GM23248 (cell line): ENCODE measurements at regions not wholly inside any gene's neighbourhood (a gene's known extent, or its start where the extent isn't known, plus 50 kb on each side); places are given as distances from the start of the nearest gene placed in this dataset.

Source experiments
- DNase-seq: peaks from one replicate; pipeline ENCODE4 v3.0.0-alpha.2; 2015
- H2AFZ ChIP-seq: fragments of 200-600 bp; sonication (generic); 2 replicates; pipeline ENCODE4 v1.6.1; 2016; ENCODE audit warnings: antibody characterized with exemption
- H3F3A ChIP-seq: fragments of 200-600 bp; sonication (generic); 2 replicates; pipeline ENCODE4 v1.6.1; 2016; ENCODE audit warnings: mild to moderate bottlenecking, antibody characterized with exemption, mixed run types; ENCODE audit not compliant: insufficient read depth
- H3K27ac ChIP-seq: fragments of 200-600 bp; sonication (generic); 2 replicates; pipeline ENCODE4 v1.5.1; 2016; ENCODE audit warnings: mild to moderate bottlenecking
- H3K27me3 ChIP-seq: fragments of 200-600 bp; sonication (generic); replicated peaks from 2 replicates; pipeline ENCODE4 v1.6.1; 2016; ENCODE audit warnings: mild to moderate bottlenecking; ENCODE audit not compliant: insufficient read depth
- H3K36me3 ChIP-seq: fragments of 200-600 bp; sonication (generic); 2 replicates; pipeline ENCODE4 v1.6.1; 2016; ENCODE audit warnings: low read depth, mild to moderate bottlenecking
- H3K4me1 ChIP-seq: fragments of 200-600 bp; sonication (generic); 2 replicates; pipeline ENCODE4 v1.6.1; 2016; ENCODE audit warnings: mild to moderate bottlenecking; ENCODE audit not compliant: insufficient read depth
- H3K4me2 ChIP-seq: fragments of 200-600 bp; sonication (generic); one replicate; pipeline ENCODE4 v1.6.1; 2016; ENCODE audit warnings: mild to moderate bottlenecking; ENCODE audit not compliant: unreplicated experiment
- H3K4me3 ChIP-seq: fragments of 200-600 bp; sonication (generic); 2 replicates; pipeline ENCODE4 v1.5.1; 2016; ENCODE audit warnings: mild to moderate bottlenecking
- H3K79me2 ChIP-seq: fragments of 200-600 bp; sonication (generic); 2 replicates; pipeline ENCODE4 v1.6.1; 2016; ENCODE audit warnings: mild to moderate bottlenecking; ENCODE audit not compliant: insufficient read depth
- H3K9ac ChIP-seq: fragments of 200-600 bp; sonication (generic); 2 replicates; pipeline ENCODE4 v1.6.1; 2016; ENCODE audit warnings: mild to moderate bottlenecking
- H3K9me2 ChIP-seq: fragments of 200-600 bp; sonication (generic); 2 replicates; pipeline ENCODE4 v1.6.1; 2016; ENCODE audit warnings: mixed run types, mild to moderate bottlenecking, moderate library complexity; ENCODE audit not compliant: insufficient read depth
- H3K9me3 ChIP-seq: fragments of 200-600 bp; sonication (generic); one replicate; pipeline ENCODE4 v1.6.1; 2017; ENCODE audit warnings: low read depth
- H4K20me1 ChIP-seq: fragments of 200-600 bp; sonication (generic); 2 replicates; pipeline ENCODE4 v1.6.0; 2016; ENCODE audit not compliant: insufficient read depth
- EZH2 ChIP-seq: fragments of 200-600 bp; sonication (generic); IDR thresholded peaks from 2 replicates; pipeline ENCODE4 v1.6.1; 2018; ENCODE audit warnings: antibody characterized with exemption, mild to moderate bottlenecking; ENCODE audit not compliant: insufficient read depth, poor library complexity, severe bottlenecking
- EZH2phosphoT487 ChIP-seq: fragments of 200-600 bp; sonication (generic); IDR thresholded peaks from 2 replicates; pipeline ENCODE4 v1.6.1; 2018; ENCODE audit warnings: antibody characterized with exemption, moderate library complexity, mild to moderate bottlenecking, low read depth; ENCODE audit not compliant: insufficient read depth
- WGBS, 2 experiments: methylation state at CpG; one replicate each; pipeline ENCODE4 v1.1.6; 2015 to 2017; ENCODE audit warnings: low lambda C conversion rate in 2 of 2, low coverage in 1 of 2; ENCODE audit errors: missing lambda C conversion rate in 2 of 2; 5-methylcytosine and 5-hydroxymethylcytosine counted together
- in situ Hi-C: fragments of 300-500 bp; cut with MboI; formaldehyde crosslinking; loops from 2 replicates; pipeline ENCODE4 v1.15.0; 2020

DNA sequence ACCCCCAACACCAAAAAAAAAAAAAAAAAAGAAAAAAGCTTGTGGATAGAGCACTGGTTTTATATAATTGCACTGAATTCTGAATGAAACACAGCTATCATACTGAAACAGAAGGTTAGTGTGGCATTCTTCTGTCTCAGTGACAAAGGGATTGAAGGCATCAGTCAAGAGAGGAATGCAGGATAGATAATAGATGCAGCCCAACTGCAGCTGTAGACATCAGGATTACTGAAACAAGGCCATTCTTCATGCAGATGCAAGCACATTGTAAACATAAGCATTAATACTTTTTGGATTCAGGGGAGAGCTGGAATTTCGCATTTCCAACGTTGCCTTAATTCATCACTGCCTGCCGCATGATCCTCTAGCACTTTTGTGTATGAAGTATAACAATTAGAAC is 897.4 kb upstream of the KLHL29 start:
- TF ChIP-seq EZH2 (no peak), EZH2phosphoT487 (no peak)
- Histone ChIP-seq H3K4me1 (no peaks in the 10 kb centered on the region), H3K27ac (no peak overlapping the region), H3K79me2 (no peaks in the 10 kb centered on the region), H3K4me3 (no peak overlapping the region), H3K27me3 (no peaks in the 10 kb centered on the region), H3K9me3 (no peaks in the 10 kb centered on the region), H3K4me2 (no peak overlapping the region), H3K36me3 (no peaks in the 10 kb centered on the region), H3K9ac (no peak overlapping the region), H4K20me1 (no peaks in the 10 kb centered on the region), H3F3A (no peaks in the 10 kb centered on the region), H2AFZ (no peak overlapping the region), H3K9me2 (no peaks in the 10 kb centered on the region)
- DNase-seq = no peak
- in situ Hi-C loops = no loop called here
- WGBS, 2 experiments = 25 to 36% methylated on average over 3 of the region's 3 CpGs

DNA sequence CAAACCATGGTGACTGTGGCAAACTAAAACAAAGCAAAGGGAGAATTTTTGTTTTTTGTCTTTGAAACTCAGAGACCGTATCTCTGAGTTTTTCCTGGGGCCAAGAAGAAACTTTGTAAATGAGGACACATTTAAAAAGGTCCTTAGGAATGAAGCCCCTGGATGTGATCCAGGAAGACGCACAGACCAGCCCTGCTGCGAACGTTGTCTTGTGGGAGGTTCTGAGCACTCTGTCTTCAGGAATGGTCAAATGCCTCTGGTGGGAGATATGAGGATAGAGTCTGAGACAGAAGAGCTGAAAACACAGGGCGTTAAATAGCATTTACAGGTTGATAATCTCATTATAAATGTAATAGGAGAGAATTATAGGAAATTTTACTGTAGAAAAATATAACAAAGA is 893.5 kb upstream of the KLHL29 start:
- Histone ChIP-seq H3K4me2 (no peak overlapping the region), H3K79me2 (no peaks in the 10 kb centered on the region), H3K27me3 (no peaks in the 10 kb centered on the region), H3K27ac (no peak overlapping the region), H3K4me1 (no peaks in the 10 kb centered on the region), H2AFZ (no peak overlapping the region), H4K20me1 (no peaks in the 10 kb centered on the region), H3K4me3 (no peak overlapping the region), H3K9me2 (no peaks in the 10 kb centered on the region), H3K9me3 (no peaks in the 10 kb centered on the region), H3F3A (no peaks in the 10 kb centered on the region), H3K36me3 (no peaks in the 10 kb centered on the region), H3K9ac (no peak overlapping the region)
- no peak for DNase-seq
- TF ChIP-seq EZH2 (no peak), EZH2phosphoT487 (no peak)
- 23 to 32% methylated on average over 5 of the region's 5 CpGs for WGBS, 2 experiments
- in situ Hi-C loops = no loop called here

DNA sequence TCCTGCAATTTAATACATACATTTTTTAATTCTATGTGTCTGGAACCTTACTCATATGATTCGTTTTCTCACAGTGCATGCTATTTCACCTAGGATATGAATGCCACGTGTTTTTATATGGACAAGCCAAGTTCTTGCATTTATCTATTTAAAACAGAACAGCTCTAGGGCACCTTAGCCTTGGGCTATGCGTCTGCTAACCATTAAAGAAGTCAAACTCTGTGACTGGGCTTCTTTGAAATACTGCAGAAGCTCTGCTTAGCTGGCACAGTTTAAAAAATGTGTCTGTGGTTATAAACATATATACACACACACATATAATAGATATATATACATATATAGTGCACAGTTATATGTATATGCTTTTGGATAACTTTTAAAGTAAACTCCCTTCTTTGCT is 890.8 kb upstream of the KLHL29 start:
- no peaks in the 10 kb centered on the region for H3K27me3 ChIP-seq
- no peak overlapping the region for H2AFZ ChIP-seq
- no peak for TF ChIP-seq EZH2phosphoT487
- TF ChIP-seq EZH2 = no peak
- H3K4me1 ChIP-seq = no peaks in the 10 kb centered on the region
- in situ Hi-C loops = no loop called here
- no peaks in the 10 kb centered on the region for H3F3A ChIP-seq
- H3K9me2 ChIP-seq = no peaks in the 10 kb centered on the region
- no peak overlapping the region for H3K27ac ChIP-seq
- H3K9ac ChIP-seq = no peak overlapping the region
- no peak for DNase-seq
- 2 to 4% methylated on average over 3 of the region's 3 CpGs for whole genome bisulfite sequencing, 2 experiments
- no peak overlapping the region for H3K4me3 ChIP-seq
- no peaks in the 10 kb centered on the region for H3K9me3 ChIP-seq
- no peaks in the 10 kb centered on the region for H4K20me1 ChIP-seq
- H3K36me3 ChIP-seq = no peaks in the 10 kb centered on the region
- H3K79me2 ChIP-seq = no peaks in the 10 kb centered on the region
- no peak overlapping the region for H3K4me2 ChIP-seq

DNA sequence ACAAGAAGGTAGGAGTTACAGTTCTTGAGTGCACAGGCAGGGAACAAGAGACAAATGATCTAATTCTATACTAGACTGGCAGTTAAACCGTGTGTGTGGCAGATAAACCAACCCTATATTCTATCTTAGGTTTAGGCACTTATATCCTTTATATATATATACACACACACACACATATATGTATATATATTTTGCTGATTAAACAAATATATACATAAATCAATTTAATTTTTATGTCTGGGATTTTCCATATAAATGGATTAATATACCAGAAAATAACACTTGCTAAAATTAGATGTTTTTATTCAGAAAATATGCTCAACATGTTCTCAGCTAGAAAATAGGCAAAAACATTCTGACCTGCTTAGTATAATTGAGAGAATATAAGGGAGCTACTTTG is 887.9 kb upstream of the KLHL29 start:
- Histone ChIP-seq H3K9ac (no peak overlapping the region), H3K27ac (no peak overlapping the region), H3K4me2 (no peak overlapping the region), H2AFZ (no peak overlapping the region), H3K4me3 (no peak overlapping the region), H3F3A (no peaks in the 10 kb centered on the region), H3K36me3 (no peaks in the 10 kb centered on the region), H3K27me3 (no peaks in the 10 kb centered on the region), H4K20me1 (no peaks in the 10 kb centered on the region), H3K9me3 (no peaks in the 10 kb centered on the region), H3K79me2 (no peaks in the 10 kb centered on the region), H3K4me1 (no peaks in the 10 kb centered on the region), H3K9me2 (no peaks in the 10 kb centered on the region)
- TF ChIP-seq EZH2phosphoT487 (no peak), EZH2 (no peak)
- WGBS, 2 experiments = 0% methylated on average over 1 of the region's 1 CpG
- no peak for DNase-seq
- in situ Hi-C loops = no loop called here

DNA sequence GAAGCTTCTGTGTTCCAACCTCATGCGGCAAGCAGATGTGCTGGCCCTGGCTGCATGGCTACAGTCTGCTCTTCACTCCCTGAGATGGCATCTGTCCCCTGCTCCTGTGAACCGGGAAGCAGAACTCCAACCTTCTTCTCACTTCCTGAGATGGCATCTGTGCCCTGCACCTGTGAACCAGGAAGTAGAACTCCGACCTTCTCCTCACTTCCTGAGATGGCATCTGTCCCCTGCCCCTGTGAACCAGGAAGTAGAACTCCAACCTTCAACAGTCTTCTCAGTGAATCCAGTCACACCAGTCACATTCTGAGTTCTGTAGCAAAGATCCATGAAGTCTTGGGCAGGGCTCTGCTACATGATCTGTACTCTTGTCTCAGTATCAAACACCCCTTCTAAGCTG is 887.2 kb upstream of the KLHL29 start:
- no peaks in the 10 kb centered on the region for H3F3A ChIP-seq
- H3K4me1 ChIP-seq = no peaks in the 10 kb centered on the region
- H3K4me3 ChIP-seq = no peak overlapping the region
- H3K27me3 ChIP-seq = no peaks in the 10 kb centered on the region
- no peaks in the 10 kb centered on the region for H3K9me2 ChIP-seq
- no peak overlapping the region for H3K9ac ChIP-seq
- H3K27ac ChIP-seq = no peak overlapping the region
- H2AFZ ChIP-seq = no peak overlapping the region
- no peaks in the 10 kb centered on the region for H3K79me2 ChIP-seq
- 13 to 34% methylated on average over 3 of the region's 3 CpGs for WGBS, 2 experiments
- no peak for TF ChIP-seq EZH2phosphoT487
- TF ChIP-seq EZH2 = no peak
- H4K20me1 ChIP-seq = no peaks in the 10 kb centered on the region
- H3K9me3 ChIP-seq = no peaks in the 10 kb centered on the region
- no peak overlapping the region for H3K4me2 ChIP-seq
- no peaks in the 10 kb centered on the region for H3K36me3 ChIP-seq
- DNase-seq = no peak
- in situ Hi-C loops = no loop called here
